MM.1S (cell line): ENCODE measurements at regions not wholly inside any gene's neighbourhood (a gene's known extent, or its start where the extent isn't known, plus 50 kb on each side); places are given as distances from the start of the nearest gene placed in this dataset.

Experiments used
- DNase-seq: peaks from one replicate; pipeline ENCODE4 v3.0.0-alpha.2; 2015
- H2AFZ ChIP-seq: fragments of 300-600 bp; sonication (generic); 2 replicates; pipeline ENCODE4 v1.6.0; 2016; ENCODE audit warnings: antibody characterized with exemption, low read length
- H3F3A ChIP-seq: fragments of 300-600 bp; sonication (generic); 2 replicates; pipeline ENCODE4 v1.6.1; 2016; ENCODE audit warnings: mild to moderate bottlenecking, antibody characterized with exemption, low read length, moderate library complexity, mixed read lengths; ENCODE audit not compliant: insufficient read depth
- H3K27ac ChIP-seq: fragments of 300-600 bp; sonication (generic); 2 replicates; pipeline ENCODE4 v1.5.1; 2016; ENCODE audit warnings: mild to moderate bottlenecking, low read length
- H3K27me3 ChIP-seq: fragments of 300-600 bp; sonication (generic); replicated peaks from 2 replicates; pipeline ENCODE4 v1.6.0; 2016; ENCODE audit warnings: low read length; ENCODE audit not compliant: insufficient read depth
- H3K36me3 ChIP-seq: fragments of 300-600 bp; sonication (generic); replicated peaks from 2 replicates; pipeline ENCODE4 v1.6.1; 2016; ENCODE audit warnings: mild to moderate bottlenecking, low read length, mixed read lengths; ENCODE audit not compliant: insufficient read depth
- H3K4me1 ChIP-seq: fragments of 300-600 bp; sonication (generic); 2 replicates; pipeline ENCODE4 v1.6.1; 2016; ENCODE audit warnings: low read length, mixed read lengths
- H3K4me2 ChIP-seq: fragments of 300-600 bp; sonication (generic); 2 replicates; pipeline ENCODE4 v1.6.0; 2016; ENCODE audit warnings: low read depth, low read length
- H3K4me3 ChIP-seq: fragments of 300-600 bp; sonication (generic); 2 replicates; pipeline ENCODE4 v1.5.1; 2016; ENCODE audit warnings: low read length, mixed read lengths
- H3K79me2 ChIP-seq: fragments of 300-600 bp; sonication (generic); 2 replicates; pipeline ENCODE4 v1.6.1; 2016; ENCODE audit warnings: mixed run types, low read length, mixed read lengths
- H3K9ac ChIP-seq: fragments of 300-600 bp; sonication (generic); 2 replicates; pipeline ENCODE4 v1.6.1; 2016; ENCODE audit warnings: low read length, mixed read lengths
- H3K9me2 ChIP-seq: fragments of 300-600 bp; sonication (generic); replicated peaks from 2 replicates; pipeline ENCODE4 v1.6.1; 2016; ENCODE audit warnings: mild to moderate bottlenecking, low read length, mixed read lengths; ENCODE audit not compliant: insufficient read depth
- H3K9me3 ChIP-seq: fragments of 300-600 bp; sonication (generic); replicated peaks from 2 replicates; pipeline ENCODE4 v1.6.1; 2016; ENCODE audit warnings: mild to moderate bottlenecking, low read length, mixed read lengths; ENCODE audit not compliant: insufficient read depth
- H4K20me1 ChIP-seq: fragments of 300-600 bp; sonication (generic); 2 replicates; pipeline ENCODE4 v1.6.1; 2016; ENCODE audit warnings: mild to moderate bottlenecking, low read length, moderate library complexity, mixed read lengths; ENCODE audit not compliant: insufficient read depth
- EZH2 ChIP-seq: fragments of 300-600 bp; sonication (generic); optimal IDR thresholded peaks from 2 replicates; pipeline ENCODE3; 2017; ENCODE audit warnings: low read depth, mild to moderate bottlenecking, antibody characterized with exemption, low read length, mixed read lengths
- EZH2phosphoT487 ChIP-seq: fragments of 300-600 bp; sonication (generic); IDR thresholded peaks from 2 replicates; pipeline ENCODE4 v1.6.1; 2018; ENCODE audit warnings: antibody characterized with exemption, low read length
- TF ChIP-seq, protein P1 (sequence below): fragments of 300-600 bp; sonication (generic); IDR thresholded peaks from 2 replicates; pipeline ENCODE4 v1.5.1; 2016; ENCODE audit warnings: antibody characterized with exemption, low read length, mixed read lengths

DNA sequence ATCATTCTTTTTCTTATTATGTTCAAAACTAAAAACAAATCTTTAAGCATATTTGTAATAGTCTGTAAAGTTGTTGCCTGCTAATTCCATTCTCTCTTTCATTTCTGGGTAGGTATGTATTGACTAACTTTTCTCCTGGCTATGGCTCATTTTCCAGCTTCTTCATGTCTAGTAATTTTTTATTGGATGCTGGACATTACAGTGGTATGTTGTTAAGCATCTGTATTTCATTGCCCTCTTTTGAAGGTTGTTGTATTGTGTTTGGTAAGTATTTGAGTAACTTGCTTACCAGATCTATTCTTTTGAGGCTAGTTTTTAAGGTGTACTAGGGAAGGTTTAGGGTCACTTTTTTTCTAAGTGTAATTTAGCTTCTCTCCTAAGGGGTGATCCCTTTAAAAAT lies 230.9 kb downstream of the TTLL2 start:
- Histone ChIP-seq H3K9me3 (no peaks in the 10 kb centered on the region), H3K4me1 (no peaks in the 10 kb centered on the region), H4K20me1 (no peaks in the 10 kb centered on the region), H3K4me3 (no peak overlapping the region), H3K36me3 (no peaks in the 10 kb centered on the region), H3F3A (no peaks in the 10 kb centered on the region), H3K9ac (no peak overlapping the region), H2AFZ (no peak overlapping the region), H3K9me2 (no peaks in the 10 kb centered on the region), H3K79me2 (no peaks in the 10 kb centered on the region), H3K27me3 (no peaks in the 10 kb centered on the region), H3K4me2 (no peak overlapping the region), H3K27ac (no peak overlapping the region)
- TF ChIP-seq, protein P1, sequence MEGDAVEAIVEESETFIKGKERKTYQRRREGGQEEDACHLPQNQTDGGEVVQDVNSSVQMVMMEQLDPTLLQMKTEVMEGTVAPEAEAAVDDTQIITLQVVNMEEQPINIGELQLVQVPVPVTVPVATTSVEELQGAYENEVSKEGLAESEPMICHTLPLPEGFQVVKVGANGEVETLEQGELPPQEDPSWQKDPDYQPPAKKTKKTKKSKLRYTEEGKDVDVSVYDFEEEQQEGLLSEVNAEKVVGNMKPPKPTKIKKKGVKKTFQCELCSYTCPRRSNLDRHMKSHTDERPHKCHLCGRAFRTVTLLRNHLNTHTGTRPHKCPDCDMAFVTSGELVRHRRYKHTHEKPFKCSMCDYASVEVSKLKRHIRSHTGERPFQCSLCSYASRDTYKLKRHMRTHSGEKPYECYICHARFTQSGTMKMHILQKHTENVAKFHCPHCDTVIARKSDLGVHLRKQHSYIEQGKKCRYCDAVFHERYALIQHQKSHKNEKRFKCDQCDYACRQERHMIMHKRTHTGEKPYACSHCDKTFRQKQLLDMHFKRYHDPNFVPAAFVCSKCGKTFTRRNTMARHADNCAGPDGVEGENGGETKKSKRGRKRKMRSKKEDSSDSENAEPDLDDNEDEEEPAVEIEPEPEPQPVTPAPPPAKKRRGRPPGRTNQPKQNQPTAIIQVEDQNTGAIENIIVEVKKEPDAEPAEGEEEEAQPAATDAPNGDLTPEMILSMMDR: no peak
- TF ChIP-seq EZH2 (no peak), EZH2phosphoT487 (no peak)
- no peak for DNase-seq

DNA sequence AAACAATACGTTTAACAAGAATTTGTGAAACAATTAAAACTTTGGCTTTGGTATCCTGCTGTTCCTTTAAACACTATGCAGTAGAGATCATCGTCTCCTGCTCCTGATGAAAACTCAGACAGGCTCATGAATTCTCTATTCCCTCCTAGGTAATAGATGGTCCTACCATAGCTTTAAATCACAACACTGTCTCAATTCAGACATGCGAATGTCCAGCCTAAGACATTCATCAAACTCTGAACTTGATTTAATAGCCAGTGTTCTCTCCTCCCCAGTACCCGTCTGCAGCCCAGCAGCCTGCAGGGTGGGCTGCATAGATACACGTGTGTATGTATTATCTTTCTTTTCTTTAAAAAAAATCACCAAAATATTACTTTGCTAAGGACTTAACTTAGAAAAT lies 232.8 kb downstream of the TTLL2 start:
- Histone ChIP-seq H3K9me3 (no peaks in the 10 kb centered on the region), H3K27ac (no peak overlapping the region), H3K36me3 (no peaks in the 10 kb centered on the region), H3K79me2 (no peaks in the 10 kb centered on the region), H4K20me1 (no peaks in the 10 kb centered on the region), H3K9me2 (no peaks in the 10 kb centered on the region), H3K4me3 (no peak overlapping the region), H3K27me3 (no peaks in the 10 kb centered on the region), H3F3A (no peaks in the 10 kb centered on the region), H3K4me1 (no peaks in the 10 kb centered on the region), H2AFZ (no peak overlapping the region), H3K4me2 (no peak overlapping the region), H3K9ac (no peak overlapping the region)
- DNase-seq: no peak
- TF ChIP-seq EZH2 (no peak), EZH2phosphoT487 (no peak)
- TF ChIP-seq, protein P1: no peak

DNA sequence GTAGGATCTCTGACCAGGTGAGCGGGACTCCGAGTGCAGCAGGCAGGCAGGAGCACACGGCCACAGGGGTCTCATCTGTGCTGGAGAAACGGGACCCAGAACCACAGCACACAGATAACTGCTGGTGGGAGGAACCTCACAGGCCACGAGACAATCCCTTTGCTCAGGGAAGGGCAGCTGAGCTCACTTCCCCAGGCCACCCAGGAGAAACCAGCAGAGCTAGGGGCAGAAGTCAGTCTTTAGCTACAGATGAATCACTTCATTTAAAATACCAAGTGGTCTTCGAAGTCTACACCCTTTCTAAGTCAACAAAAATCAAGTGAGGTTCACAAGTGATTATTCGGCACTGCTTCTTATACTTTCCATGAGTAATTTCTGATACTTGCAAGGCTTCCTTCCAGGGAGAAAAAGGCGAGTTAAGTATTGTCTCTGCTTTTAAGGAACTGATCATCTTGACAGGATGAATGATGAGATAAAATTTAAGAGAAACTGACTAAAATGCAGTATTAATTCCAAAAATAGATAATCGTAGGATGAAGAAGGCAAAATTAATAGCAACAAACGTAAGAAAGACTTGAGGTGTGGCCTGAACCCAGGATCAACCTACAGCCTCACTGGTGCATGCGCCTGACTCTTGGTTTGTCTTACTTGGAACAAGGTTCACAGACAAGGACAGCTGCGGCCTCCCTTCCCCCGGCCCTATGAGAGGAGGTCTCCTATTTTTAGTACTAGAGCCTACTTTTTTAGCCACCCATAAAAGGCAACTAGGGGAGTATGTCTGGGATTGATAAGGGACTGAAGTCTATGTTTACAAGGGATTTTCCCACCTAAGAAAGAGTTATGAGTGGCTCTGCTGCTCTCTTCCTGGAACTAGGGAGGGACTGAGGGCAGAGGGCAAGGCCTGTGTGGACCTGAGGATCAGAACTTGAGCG lies 233.6 kb downstream of the TTLL2 start:
- H3K4me1 ChIP-seq: no peaks in the 10 kb centered on the region
- no peaks in the 10 kb centered on the region for H3K27me3 ChIP-seq
- no peak overlapping the region for H3K27ac ChIP-seq
- H3K9me3 ChIP-seq: no peaks in the 10 kb centered on the region
- H4K20me1 ChIP-seq: no peaks in the 10 kb centered on the region
- no peak for TF ChIP-seq EZH2
- TF ChIP-seq, protein P1: no peak
- TF ChIP-seq EZH2phosphoT487: no peak
- H2AFZ ChIP-seq: no peak overlapping the region
- no peaks in the 10 kb centered on the region for H3K36me3 ChIP-seq
- no peaks in the 10 kb centered on the region for H3F3A ChIP-seq
- H3K9ac ChIP-seq: no peak overlapping the region
- no peaks in the 10 kb centered on the region for H3K9me2 ChIP-seq
- no peaks in the 10 kb centered on the region for H3K79me2 ChIP-seq
- no peak overlapping the region for H3K4me3 ChIP-seq
- no peak for DNase-seq
- H3K4me2 ChIP-seq: no peak overlapping the region
